ENCODE measurements at regions not wholly inside any gene's neighbourhood (a gene's known extent, or its start where the extent isn't known, plus 50 kb on each side); places are given as distances from the start of the nearest gene placed in this dataset.
A peak's percentile ranks its signal among the peaks of the same experiment; 100 is the strongest.

DNA sequence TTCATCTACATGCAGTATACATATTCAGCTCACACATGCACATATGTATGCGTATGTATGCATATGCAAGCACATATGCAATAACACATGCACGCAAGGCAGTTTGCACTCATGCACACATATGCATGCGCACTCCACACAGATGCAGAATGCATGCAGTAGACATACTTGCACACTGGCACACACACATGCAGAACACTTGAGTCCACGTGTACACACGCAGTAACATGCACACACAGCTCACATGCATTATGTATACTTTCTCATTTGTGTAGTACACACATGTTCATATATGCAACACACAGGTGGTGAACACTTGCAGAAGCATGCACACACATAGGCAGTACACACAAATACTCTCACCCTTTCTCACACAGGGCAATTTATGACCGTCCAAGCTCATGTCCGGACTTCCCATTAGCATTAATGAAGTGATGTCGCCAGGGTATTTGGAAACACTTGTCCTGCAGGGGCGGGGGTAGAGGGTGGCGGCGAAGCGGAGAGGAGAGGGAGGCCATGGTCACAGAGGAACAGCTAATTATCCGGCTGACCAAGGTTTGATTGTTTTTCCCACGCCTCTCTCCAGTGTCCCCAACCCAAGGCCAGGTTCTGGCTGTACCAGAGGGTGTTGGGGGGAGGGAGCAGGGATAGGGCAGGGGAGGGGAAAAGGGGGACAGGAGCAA is 91.3 kb downstream of the VEGFA start:
- Histone ChIP-seq H3K4me3 (ENCODE audit: low read depth, low read length) (no peak overlapping the region), H3K36me3 (ENCODE audit: control insufficient read depth, insufficient read depth, low read length) (no peaks in the 10 kb centered on the region), H3K27me3 (ENCODE audit: control insufficient read depth, insufficient read depth, low read length) (peaks cover 15% of the 10 kb centered on the region)
- TF ChIP-seq, protein P1, sequence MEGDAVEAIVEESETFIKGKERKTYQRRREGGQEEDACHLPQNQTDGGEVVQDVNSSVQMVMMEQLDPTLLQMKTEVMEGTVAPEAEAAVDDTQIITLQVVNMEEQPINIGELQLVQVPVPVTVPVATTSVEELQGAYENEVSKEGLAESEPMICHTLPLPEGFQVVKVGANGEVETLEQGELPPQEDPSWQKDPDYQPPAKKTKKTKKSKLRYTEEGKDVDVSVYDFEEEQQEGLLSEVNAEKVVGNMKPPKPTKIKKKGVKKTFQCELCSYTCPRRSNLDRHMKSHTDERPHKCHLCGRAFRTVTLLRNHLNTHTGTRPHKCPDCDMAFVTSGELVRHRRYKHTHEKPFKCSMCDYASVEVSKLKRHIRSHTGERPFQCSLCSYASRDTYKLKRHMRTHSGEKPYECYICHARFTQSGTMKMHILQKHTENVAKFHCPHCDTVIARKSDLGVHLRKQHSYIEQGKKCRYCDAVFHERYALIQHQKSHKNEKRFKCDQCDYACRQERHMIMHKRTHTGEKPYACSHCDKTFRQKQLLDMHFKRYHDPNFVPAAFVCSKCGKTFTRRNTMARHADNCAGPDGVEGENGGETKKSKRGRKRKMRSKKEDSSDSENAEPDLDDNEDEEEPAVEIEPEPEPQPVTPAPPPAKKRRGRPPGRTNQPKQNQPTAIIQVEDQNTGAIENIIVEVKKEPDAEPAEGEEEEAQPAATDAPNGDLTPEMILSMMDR (IDR thresholded peaks at IDR 0.05; ENCODE audit: insufficient read depth, low read length, poor library complexity, severe bottlenecking): no peak
- DNase-seq (ENCODE audit: low read depth): no peak

DNA sequence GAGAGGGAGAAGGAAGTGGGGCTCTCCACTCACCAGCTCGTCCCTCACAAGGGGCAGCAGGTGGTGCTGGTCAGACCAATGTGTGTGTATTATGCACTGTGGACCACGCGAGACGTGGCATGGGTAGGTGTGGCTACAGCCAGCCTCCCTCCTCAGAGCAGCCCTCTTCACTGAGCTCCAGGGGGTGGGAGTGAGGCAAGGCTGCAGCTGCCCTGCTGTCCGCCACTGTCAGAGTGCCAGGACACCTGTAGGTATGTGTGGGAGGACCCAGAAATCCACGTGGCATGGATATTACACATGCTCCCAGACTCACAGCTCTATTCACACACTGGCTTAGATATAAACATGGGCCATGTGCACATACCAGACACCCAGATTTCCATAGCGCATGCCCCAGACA is 90.3 kb downstream of the VEGFA start:
- DNase-seq (ENCODE audit: low read depth): no peak
- TF ChIP-seq, protein P1 (IDR thresholded peaks at IDR 0.05; ENCODE audit: insufficient read depth, low read length, poor library complexity, severe bottlenecking): no peak
- H3K27me3 ChIP-seq (ENCODE audit: control insufficient read depth, insufficient read depth, low read length): peaks cover 13% of the 10 kb centered on the region
- H3K4me3 ChIP-seq (ENCODE audit: low read depth, low read length): no peak overlapping the region
- no peaks in the 10 kb centered on the region for H3K36me3 ChIP-seq (ENCODE audit: control insufficient read depth, insufficient read depth, low read length)

DNA sequence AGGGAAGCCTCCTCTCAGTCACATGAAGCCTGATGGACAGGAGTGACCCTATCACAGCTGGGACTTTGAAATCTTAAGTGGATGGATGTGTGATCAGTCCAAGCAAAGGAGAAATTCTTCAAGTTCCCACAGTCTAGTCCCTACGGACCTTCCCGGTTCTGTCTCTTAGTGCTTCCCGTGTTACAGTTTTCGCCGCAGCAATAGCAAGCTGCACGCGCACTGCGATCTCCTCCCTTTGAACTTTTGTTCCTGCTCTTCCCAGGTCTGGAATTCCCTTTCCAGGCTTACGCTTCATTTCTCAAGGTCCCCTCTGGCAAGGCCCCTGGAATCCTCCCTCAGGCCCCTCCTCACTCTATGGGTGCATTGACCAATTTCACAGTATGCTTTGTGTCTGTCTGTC is 89.2 kb downstream of the VEGFA start:
- no peak for DNase-seq (ENCODE audit: low read depth)
- Histone ChIP-seq H3K27me3 (ENCODE audit: control insufficient read depth, insufficient read depth, low read length) (peaks cover 10% of the 10 kb centered on the region), H3K36me3 (ENCODE audit: control insufficient read depth, insufficient read depth, low read length) (no peaks in the 10 kb centered on the region), H3K4me3 (ENCODE audit: low read depth, low read length) (no peak overlapping the region)
- TF ChIP-seq, protein P1 (IDR thresholded peaks at IDR 0.05; ENCODE audit: insufficient read depth, low read length, poor library complexity, severe bottlenecking): no peak

DNA sequence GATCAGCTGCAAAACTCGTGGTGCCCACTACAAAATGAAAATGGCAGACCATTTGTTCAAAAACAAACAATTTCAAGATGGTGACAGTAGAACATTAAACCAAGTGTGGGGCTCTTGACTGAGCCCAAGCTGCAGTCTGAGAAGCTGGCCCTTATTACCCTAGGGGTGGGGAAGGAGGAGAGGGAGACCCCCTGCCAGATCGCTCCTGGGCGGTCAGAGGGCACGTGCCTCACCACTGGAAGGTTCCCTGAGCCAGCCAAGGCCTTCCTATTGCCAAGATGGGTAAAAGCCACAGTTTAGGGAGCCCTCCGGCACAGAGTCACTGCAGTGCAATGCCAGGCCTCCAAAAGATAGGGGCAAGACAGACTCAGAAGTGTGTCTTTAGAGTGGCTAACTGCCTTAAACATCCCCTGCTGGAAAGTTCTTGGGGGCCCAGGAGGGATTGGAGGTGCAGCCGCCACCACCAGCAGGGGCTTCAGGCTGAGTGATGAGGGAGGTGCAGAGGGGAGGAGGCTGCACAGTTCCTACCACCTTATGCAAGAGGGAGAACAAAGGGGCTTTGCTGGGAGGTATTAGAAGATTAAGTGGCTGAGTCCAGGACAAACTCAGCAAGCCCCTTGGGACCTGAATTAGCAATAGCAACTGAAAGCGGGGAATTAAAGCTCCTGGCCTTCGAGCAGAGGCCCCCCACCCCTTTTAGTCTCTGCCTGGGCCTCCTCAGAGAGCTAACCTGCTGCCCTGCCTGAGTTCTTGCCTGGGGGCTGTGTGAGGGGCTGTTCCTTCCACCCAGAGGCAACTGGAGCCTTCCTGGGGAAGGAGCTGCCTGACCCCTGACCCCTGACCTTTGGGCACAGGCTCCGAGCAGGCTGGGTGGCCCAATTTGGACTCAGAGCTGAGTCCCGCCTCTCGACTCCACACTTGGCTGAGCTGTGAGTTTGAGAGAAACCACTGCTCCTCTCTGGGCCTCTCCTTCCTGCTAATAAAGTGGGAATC is 88.4 kb downstream of the VEGFA start:
- Histone ChIP-seq H3K27me3 (ENCODE audit: control insufficient read depth, insufficient read depth, low read length) (peaks cover 5% of the 10 kb centered on the region), H3K4me3 (ENCODE audit: low read depth, low read length) (no peak overlapping the region), H3K36me3 (ENCODE audit: control insufficient read depth, insufficient read depth, low read length) (no peaks in the 10 kb centered on the region)
- no peak for DNase-seq (ENCODE audit: low read depth)
- TF ChIP-seq, protein P1 (IDR thresholded peaks at IDR 0.05; ENCODE audit: insufficient read depth, low read length, poor library complexity, severe bottlenecking): no peak

DNA sequence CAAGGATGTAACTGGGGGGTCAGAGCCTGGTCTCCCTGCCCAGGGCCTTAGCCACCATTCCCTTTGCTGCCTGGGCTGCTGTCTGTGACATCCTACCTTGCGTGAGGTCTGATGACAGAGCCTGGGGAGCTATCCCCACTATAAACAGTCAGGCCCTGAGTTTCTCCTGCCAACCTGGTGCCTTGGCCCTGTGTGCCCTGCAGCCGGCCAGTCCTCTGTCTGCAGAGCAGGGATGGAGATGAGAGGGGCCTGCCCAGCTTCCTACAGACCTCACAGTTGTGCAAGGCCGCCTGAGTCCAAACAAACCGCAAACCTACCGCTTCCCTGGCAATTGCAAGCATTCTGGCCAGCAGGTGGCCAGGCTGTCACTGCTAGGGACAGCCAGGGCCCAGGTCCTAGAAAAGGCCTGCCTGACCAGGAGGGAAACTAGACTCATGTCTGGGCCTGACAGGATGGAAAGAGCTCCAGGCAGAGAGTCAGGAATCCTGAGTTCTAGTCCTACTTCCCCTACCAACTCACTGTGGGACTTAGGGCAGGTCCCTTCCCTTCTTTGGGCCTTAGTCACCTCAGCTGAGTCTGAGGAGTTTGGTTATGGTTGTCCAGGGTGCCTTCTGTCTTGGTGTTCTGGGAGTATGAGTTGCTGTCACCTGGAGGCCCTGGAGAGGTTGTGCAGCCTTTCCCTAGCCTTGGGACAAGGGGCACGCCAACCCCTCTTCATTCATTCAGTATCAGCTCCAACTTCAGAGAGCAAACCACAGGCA is 86.2 kb downstream of the VEGFA start:
- no peaks in the 10 kb centered on the region for H3K36me3 ChIP-seq (ENCODE audit: control insufficient read depth, insufficient read depth, low read length)
- DNase-seq (ENCODE audit: low read depth): no peak
- TF ChIP-seq, protein P1 (IDR thresholded peaks at IDR 0.05; ENCODE audit: insufficient read depth, low read length, poor library complexity, severe bottlenecking): peak; percentile 53
- H3K4me3 ChIP-seq (ENCODE audit: low read depth, low read length): no peak overlapping the region
- H3K27me3 ChIP-seq (ENCODE audit: control insufficient read depth, insufficient read depth, low read length): peaks cover 2% of the 10 kb centered on the region
